Myocyte (in vitro differentiated cells): ENCODE measurements at regions not wholly inside any gene's neighbourhood (a gene's known extent, or its start where the extent isn't known, plus 50 kb on each side); places are given as distances from the start of the nearest gene placed in this dataset.

Experiments
- DNase-seq: peaks from one replicate; pipeline ENCODE4 v3.0.0-alpha.2; 2012; ENCODE audit warnings: low read depth

DNA sequence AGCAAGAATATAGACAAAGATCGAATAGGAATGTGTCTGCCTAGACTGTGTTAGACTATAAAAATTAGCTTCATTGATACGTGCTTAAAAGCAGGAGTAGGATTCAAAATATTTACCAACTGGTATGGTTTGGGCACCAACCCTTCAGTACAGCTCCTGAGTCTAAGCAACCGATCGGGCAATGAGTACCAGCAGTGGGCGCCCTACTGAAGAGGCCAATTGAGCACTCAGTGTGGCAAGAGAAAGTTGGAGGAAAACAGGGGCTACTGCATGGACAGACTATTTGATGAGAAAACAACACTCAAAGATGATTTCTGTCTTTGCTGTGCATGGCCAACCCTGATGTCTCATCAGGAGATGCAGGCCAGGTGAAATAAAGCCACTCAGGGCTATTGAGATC lies 176.0 kb upstream of the NWD2 start:
- DNase-seq = no peak

DNA sequence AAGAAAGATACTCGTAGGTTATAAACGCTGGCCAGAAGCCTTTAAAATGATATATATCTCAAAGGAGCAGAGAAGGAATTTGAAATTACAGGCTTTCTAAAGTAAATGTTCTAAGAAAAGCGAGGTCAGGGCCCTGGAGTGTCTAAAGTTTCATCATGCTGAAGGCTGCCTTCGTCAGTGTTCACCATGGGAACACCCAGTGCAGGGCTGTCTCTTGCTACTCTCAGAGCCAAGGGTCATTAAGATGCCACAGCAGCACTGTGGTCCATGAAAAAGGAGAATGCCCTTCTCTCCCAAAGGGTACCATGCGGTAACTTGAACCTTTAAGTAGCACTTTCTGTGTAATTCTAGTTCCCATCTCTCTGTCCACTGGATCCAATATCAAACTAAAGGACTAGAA lies 174.5 kb upstream of the NWD2 start:
- no peak for DNase-seq

DNA sequence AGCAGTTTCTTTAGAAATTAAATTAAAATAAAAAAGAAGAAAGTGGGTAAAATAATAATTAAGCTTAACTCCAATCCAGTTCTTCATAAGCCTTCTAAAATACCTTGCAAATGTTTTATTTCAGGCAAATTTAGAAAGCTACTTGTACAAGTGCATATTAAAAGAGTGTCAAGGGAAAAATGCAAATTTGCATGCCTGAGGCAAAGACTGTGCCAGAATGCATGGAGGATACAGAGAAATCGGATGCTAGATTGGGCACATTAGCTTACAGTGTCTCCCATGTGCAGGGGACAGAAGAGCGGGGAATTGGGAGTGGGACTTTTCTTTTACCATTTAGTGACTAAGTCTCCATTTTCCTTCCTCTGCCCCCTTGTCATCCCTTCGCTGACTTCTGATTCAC lies 173.0 kb upstream of the NWD2 start:
- DNase-seq = no peak

DNA sequence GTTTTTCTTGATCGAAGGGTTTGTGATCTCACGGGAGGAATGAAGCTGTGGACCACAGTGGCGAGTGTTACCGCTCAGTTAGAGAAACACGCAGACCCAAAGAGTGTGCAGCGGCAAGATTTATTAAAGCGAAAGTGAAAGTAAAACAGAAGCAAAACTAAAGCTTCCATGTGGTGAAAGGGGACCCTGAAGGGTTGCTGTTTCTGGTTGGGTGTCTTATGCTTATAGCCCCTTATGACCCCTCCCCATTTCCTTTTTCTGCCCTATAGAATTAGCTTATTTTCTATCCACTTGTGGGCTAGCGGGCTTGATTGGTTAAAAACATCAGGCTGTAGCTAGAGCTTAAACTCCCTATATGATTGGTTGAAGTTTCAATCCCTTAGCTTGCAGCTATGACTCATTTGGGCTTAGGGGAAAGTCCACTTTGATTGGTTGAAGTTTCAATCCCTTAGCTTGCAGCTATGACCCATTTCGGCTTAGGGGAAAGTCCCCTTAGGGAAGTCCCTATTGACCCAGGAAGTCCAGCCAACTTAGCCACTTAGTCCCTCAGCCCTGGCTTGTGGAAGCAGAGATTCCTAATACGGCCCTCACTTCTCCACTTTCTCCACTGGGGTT lies 171.2 kb upstream of the NWD2 start:
- peak; percentile 0 for DNase-seq

DNA sequence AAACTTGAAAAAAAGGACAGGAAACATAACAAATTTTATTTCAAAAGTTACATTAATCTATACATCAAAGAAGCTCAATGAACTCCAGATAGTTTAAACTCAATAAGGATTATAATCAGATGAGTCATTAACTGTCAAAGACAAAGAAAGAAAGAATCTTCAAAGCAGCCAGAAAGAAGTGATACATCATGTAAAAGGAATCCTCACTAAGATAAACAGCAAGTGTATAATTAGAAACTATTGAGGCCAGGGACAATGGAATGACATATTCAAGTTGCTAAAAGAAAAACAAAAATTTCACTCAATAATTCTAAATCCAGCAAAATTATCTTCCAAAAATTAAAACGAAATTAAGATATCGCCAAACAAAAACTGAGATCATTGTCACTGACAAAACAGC lies 161.6 kb upstream of the NWD2 start:
- no peak for DNase-seq

DNA sequence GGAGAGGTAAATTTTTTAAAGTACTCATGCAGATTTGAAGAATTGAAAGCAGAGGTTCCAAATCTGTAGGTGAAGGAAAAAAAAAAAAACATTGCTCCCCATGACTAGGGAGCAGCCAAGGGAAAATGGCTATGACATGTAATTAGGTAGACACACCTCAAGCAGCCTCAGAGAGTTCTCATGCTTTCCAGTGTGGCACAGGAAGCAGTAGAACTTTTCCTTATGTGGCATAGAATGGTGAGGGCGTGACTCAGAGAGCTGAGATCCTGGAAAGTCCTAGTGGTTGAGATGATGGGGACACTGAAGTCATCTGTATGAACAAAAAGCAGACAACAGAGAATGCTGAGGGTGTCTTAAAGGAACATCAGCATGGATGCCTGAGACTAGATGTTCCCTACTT lies 148.6 kb upstream of the NWD2 start:
- DNase-seq = no peak

DNA sequence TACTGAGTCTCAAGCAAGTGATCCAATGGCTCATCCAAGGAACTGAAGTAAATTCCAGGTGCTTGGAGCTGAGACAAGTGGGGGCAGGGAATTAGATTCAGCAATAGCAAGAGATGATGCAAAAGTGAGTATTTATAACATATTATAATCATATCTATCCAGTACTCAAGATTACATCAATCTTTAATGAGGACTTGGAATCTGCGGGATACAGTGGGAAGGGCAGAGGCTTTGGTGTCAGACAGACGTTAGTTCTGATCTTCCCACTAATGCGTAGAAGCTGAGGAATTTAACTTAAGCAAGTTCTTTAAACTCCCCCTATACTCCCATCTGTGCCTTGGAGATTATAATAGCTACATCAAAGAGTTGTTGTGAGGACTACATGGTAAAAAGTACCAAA lies 143.4 kb upstream of the NWD2 start:
- DNase-seq = no peak

DNA sequence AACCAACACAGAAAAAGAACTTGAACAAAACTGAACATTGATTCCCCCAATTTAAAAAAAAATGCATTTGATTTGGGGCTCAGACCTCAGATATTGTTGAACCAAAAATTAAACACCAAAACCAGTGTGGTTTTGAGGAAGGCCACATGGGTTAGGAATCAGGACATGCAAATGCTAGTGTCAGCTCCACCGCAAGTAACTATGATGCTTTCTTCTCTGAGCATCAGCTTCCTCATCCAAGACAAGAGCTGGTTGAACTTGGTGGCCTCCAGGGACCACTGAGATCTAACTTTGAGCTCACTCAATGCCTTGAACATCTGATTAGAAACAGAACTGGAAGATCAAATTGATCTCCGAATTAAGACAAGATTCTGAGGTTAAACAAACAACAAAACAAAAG lies 142.9 kb upstream of the NWD2 start:
- DNase-seq = no peak

DNA sequence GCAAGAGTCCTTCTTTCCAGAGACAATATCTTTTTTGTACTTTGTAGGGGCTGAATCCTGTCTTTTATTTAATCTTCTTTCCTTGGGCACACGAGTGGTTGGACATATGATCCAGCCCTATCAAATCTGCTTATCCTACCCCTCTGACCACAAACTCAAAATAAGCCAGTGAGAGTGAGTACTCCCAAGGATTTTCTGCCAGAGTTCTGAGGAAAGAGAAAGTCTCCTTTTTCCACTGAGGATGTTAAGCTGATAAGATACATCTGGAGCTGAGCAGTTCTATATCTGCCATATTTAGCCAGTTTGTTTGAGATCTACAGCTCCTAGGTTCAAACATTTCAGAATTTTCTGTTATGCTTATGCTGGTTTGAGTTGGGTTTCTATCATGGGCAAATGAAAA lies 134.8 kb upstream of the NWD2 start:
- DNase-seq = no peak

DNA sequence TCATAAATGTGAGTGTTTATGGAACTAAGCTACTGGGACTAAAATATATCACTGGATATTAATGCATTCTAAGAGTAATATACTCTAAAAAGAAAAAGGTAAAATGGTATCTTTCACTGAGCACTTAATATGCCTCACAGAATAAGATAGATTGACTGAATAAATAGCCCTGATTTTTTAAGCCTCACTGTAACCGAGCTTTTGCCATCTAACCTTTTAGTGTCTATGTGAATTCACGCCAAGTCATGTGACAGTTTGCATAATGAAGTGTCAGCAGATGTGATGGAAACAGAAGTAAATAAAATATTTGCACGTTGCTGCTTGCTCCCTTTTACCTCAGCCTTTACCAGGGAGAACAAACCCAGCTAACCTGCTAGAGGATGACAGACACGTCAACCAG lies 119.7 kb upstream of the NWD2 start:
- DNase-seq = no peak

DNA sequence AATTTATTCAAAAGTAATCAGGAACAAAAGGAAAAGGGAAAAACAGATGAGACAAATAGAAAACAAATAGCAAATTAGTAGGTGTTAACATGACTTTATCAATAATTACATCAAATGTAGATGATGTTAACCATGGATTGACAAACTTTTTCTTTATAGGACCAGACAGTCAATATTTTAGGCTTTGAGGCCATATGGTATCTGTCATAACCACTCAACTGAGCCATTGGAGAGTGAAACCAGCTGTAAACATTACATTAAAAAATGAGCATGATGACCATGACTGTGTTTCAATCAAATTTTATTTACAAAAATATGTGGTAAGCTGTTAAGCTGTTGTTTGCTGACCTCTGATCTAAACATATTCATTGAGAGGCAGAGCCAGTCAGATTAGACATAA lies 118.5 kb upstream of the NWD2 start:
- DNase-seq = no peak

DNA sequence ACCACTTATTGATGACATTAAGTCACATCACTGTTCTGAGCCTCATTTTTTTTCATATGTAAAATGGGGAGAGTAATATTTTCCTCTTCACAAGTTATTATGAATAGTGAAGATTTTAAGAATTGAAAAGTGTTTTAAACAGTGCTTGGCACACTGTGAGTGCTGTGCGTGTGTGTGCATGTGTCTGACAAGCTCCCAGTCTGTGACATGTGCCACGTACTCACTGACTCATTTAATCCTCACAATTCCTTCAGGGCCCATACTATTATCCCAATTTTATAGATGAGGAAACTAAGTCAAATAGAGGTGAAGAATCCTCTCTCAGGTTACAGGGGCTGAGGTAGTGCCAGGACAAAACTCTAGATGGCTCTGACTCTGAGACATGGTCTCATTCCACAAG lies 114.1 kb upstream of the NWD2 start:
- no peak for DNase-seq

DNA sequence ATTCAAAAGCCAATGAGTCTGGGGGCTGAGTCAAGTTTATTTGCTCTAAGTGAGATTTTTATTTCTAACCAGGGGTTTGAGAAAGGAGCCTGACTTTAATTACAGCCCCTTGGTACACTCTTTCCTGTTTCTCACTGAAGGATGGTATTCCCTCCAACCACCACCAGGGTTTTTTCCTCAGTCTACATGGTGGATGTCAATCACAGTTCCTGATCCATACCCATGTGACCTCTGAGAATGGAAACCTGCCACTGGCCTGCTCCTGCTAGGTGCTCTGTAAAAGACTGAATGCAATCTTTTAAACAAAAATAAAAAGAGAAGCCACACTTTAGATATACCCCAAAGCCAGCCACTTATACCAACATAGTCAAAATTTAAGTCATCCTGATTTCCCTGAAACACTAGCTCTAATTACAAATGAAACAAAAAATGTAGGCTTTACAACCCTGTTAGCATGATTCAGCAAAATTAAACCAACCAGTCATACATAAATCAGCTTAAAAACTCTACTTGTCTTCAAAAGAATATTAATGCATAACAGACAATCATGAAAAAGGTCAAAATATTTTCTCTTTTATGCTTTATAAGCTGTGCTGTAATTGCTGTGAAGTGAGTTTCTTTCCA lies 112.1 kb upstream of the NWD2 start:
- DNase-seq = no peak

DNA sequence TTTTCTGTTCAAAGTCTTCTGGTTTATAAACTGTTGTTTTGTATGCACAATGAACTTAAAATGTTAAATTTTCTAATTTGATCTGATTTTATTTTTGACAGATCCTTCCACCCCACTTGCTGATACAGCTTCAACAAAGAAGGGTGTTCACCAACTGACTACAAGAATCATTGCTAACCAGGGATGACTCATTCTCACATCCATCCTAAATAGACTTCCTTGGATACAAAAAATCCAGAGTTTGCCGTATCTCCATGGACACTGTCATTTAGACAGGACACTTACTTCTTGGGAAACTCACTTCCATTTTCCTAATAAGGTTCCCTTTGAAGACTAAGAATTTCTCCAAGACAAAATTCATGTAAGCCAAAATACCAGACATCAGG lies 111.6 kb upstream of the NWD2 start:
- DNase-seq = no peak

DNA sequence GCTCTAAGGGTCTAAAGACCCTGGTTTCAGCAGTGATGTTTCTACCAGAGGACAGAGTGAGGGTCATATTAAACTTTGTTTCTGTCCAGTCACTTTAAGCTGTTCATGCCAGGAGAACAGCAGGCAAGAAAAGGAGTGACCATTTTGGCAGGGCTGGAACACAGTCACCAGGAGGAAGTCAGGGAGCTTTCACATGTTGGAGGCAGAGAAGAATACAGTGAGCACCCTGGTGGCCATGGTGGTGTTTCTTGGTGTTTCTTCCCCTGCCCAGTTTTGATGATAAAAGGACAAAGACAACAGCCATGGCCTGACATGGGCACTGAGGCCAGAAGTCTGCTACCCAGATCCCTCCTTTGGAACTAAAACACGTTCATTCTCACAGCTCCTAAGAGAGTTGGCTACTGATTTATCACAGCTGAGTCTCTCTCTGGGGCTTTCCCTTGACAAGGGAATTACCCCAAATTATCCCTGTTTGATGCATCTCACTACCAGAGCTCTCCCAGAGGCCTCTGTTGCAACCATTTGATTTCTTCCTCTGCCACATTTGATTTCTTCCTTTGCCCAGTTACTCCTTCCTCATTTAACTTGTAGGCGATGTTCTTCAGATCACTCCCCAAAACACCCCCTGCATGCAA lies 106.4 kb upstream of the NWD2 start:
- no peak for DNase-seq

DNA sequence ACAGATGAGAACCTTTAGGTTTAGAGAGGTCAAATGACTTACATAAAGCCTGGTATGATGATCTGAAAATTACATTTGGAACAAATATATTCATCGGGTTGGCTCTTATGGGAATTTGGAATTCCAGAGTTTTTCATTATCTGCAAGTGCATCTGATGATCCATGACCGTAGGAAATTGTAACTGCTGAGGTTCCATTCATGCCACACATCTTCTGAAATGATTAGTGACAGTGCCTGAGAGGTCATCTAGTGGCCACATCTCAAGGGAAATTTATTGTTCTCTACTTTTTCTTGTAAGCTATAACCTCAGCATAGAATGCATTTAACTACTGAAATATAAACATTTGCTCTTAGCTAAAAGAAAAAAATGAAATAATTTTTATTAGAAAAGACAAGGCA lies 105.8 kb upstream of the NWD2 start:
- DNase-seq = no peak

DNA sequence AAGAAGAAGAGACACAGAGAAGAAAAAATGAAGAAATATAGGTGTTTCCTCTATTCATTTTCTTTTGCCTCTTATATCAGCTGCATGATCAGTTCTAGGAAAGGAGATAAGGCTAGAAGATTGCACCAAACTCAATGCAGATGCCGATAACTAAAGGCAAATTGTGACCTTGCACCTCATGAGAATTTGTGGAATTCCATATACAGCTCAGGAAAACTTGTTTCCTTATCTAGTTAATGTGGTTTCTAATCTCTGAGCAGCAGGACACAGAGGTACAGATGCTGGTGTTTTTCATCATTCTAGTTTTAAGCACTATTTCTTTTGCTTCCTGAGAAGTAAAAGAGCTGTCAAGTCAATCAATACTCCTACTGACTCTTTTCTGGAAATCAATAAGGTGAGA lies 104.6 kb upstream of the NWD2 start:
- DNase-seq = no peak

DNA sequence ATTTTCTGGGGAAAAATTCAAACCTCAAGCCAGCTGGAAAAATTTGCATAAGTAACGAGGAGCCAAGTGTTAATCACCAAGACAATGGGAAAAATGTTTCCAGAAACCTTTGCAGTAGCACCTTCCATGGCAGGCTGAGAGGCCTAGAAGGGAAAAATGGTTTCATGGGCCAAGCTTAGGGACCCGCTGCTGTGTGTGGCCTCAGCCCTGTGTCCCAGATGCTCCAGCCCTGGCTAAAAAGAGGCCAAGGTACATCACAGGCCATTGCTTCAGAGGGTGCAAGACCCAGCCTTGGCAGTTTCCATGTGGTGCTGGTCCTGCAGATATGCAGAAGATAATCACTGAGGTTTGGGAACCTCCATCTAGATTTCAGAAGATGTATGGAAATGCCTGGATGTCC lies 98.3 kb upstream of the NWD2 start:
- DNase-seq = no peak

DNA sequence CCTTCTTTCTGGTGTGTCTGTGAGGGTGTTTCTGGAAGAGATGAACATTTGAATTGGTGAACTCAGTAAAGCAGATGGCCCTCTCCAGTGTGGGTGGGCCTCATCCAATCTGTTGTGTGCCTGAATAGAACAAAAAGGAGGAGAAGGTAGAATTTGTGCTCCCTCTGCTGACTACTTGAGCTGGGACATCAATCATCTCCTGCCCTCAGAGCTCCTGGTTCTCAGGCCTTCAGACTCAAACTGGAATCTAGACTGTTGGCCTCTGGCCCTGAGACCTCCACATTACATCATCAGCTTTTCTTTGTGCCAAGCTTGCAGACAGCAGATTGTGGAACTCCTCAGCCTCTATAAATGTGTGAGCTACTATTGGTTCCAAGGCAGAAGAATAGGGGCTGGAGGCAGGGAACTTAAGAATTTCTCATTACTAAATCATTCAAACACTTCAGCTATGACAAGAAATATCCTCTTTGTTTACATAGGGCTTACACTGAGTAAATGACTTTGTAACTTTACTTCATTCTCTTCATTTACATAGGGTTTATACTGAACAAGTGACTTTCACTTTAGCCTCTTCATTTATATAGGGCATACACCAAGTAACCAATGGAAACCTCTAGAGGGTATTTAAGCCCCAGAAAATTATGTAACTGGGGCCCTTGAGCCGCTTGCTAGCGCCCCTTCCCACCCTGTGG lies 86.9 kb upstream of the NWD2 start:
- no peak for DNase-seq

DNA sequence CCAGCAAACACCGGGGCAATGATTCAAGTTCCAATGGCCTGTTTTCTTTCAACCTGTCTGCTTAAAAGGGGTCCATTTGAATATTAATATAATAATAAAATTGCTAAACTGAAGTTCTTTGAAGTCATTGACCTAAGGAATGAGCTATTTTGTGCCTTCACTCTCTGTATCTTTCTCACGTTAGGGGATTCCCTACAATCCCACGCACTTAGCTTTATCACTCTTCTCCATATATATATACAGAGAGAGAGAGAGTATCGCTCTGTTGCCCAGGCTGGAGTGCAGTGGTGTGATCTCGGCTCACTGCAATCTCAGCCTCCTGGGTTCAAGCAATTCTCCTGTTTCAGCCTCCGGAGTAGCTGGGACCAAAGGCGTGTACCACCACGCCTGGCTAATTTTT lies 83.9 kb upstream of the NWD2 start:
- DNase-seq = no peak

DNA sequence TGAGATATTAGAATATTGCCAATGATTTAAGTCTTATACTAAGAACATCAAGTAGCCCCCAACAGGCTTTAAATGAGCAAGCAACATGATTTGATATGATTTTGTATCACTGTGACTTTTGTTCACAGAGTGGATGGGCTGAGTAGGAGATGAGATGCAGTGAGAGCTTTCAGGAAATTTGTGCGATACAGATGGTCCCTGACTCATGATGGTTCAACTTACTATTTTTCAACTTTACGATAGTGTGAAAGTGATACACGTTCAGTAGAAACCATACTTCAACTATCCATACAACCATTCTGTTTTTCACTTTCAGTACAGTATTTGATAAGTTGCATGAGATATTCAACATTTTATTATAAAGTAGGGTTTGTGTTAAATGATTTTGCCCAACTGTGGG lies 78.7 kb upstream of the NWD2 start:
- DNase-seq = no peak

DNA sequence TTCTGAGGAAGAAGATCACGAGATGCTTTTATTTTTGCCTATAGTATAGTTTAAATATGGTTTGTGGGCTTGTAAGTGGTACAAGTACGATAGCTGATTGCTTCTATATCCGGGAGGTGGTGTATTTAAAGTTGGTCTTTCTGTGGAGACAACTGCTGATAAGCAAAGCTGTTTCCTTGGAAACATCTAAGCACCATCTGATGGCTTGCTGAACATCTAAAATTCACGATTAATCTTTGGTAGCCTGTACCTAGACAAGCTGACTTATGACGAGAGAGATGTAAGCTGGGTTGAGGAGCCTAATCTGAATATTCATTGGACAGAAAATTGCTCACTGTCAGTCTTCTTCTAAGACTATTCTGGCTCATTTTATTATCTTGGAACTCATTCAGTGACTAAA lies 74.6 kb upstream of the NWD2 start:
- DNase-seq = no peak

DNA sequence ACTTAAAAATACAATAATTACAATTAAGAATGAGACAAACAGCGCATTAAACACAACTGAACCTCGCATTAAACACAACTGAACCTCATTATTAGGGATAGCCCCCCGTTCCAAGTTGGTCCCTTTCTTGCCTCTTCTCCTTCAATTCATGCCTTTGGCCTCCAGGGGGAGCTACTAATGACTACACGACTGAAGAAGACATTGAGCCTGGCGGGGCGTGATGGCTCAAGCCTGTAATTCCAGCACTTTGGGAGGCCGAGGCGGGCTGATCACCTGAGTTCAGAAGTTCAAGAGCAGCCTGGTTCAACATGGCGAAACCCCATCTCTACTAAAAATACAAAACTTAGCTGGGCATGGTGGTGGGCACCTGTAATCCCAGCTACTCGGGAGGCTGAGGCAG lies 56.4 kb upstream of the NWD2 start:
- DNase-seq = no peak
